DMS 273 treated with DMSO at 0.1 percent for 48 hours (cell line): ENCODE measurements at regions not wholly inside any gene's neighbourhood (a gene's known extent, or its start where the extent isn't known, plus 50 kb on each side); places are given as distances from the start of the nearest gene placed in this dataset.
"Not testable (repeated sequence)": the region's sequence is repeated elsewhere in the genome, so short reads cannot be mapped to it uniquely, and the experiment has no call there.

Experiments
- DNase-seq: peaks from one replicate; lab custom pipeline; 2025; lab: John Stamatoyannopoulos, UW

DNA sequence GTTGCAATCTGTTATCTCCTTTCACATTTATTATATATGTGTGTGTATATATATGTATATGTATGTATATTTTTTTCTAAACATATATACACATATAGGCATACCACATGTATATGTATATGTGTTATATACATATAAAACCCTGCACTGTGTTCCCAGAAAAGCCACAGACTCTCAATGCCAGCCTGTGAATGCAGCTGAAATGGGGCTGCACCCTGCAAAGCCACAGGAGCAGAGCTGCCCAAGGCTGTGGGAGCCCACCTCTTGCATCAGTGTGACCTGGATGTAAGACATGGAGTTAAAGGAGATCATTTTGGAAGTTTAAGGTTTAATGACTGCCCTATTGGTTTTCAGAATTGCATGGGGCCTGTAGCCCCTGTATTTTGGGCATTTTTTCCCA, 762.3 kb upstream of the ARPP21 start:
- no peak for DNase-seq

DNA sequence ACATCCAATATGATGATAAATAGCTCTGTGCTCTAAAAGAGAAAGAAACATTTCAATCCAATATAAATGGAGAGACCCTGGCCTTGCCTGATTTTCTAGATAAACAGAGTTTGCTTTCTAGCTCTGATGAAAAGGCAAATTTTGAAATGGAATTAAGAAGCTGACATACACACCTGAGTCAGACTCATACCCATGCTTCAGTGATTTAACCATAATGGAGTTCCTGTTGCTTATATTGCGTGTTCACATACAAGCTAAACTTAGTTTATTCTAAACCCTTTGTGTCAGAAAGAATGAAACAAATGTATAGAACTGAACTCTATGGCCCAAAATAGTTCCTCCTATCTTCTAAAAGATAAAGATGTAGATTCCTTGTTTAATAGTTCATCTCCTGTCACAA, 760.8 kb upstream of the ARPP21 start:
- DNase-seq: no peak

DNA sequence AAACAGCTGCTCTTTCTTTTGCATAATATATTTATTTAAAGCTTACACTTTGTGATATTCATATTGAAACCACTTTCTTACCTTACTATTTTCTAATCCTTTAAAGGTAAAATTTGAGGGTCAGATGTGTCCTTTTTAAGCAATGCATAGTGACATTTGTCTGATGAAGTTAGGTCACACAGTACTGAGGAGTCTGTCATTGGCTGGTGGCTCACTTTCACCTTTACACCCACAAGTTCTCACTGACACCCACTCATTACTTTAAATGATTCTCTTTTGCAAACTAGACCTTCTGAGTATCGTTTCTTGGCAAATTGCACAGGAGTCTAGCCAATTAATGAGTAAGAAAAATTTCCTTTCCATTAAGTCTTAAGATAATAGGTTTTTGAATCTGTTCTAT, 758.3 kb upstream of the ARPP21 start:
- DNase-seq: no peak

DNA sequence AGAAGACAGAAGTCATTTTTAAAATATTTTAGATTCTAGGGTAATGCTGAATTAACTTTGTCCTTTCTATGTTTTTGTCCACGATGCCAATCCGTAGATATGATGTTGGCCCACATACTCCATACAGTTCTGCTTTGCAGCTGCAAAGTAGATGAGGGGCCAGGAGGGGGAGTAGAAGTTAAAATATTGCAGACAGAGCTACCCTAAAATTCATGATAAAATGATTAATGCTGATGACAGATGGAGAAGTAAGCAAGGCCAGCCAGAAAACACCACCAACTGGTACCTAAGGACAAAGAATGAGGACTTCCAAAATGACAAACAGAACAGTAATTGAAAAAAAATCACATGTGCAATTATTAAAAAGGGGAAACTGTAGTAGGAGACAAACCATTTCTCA, 756.6 kb upstream of the ARPP21 start:
- DNase-seq: peak; percentile 61

DNA sequence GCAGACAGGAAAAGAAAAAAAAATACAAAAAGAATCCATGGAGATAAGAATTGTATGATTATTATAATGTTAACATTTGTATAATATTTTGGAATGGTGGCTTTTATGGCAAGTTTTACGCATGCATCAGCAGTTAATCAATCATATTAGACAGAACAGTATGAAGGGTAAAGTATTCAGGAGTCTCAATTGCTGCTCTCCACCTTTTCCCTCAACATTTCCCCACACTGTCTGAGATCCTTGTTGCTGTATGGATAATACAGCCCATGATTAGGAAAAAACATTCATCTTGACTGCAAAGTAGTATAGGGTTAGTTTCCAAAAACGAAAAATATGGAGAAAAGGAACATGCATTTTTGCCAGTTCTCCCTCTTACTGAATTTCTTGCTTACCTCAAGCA, 755.3 kb upstream of the ARPP21 start:
- no peak for DNase-seq

DNA sequence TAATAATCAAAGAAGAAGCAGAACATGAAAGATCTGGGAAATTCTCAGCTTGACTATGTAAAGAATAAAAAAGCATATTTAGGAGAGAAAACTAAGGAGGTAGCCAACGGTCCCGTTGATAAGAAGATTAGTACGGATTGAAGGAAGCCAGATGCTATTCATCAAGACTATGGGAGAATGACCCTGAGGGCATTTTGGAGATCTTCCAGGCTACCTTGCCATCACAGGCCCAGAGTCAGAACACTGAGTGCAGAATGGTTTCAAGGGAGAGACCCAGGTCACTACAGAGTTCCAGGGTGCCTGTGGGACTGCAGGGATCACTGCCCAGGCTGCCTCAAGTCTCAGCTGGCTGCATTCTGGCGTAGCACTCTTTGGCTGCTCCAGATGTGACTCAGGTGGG, 752.9 kb upstream of the ARPP21 start:
- no peak for DNase-seq

DNA sequence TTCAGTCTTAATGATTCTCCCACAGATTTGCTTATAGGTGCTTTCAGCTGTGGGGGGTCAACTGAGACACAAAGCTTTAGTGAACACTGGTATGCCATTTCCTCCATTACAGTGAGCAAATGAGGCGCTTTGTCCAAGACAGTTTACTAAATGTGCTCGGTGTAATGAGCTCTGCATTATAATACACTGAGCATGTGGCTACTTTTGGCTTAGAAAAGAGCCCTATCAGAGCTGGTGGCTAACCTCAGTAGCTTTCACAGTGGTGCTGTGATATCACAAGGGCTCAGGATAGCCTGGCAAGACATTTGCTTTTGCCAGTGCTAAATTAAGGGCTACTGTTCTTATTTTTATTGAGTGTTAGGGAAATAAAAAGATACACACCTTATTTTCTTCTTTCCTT, 749.7 kb upstream of the ARPP21 start:
- DNase-seq: no peak

DNA sequence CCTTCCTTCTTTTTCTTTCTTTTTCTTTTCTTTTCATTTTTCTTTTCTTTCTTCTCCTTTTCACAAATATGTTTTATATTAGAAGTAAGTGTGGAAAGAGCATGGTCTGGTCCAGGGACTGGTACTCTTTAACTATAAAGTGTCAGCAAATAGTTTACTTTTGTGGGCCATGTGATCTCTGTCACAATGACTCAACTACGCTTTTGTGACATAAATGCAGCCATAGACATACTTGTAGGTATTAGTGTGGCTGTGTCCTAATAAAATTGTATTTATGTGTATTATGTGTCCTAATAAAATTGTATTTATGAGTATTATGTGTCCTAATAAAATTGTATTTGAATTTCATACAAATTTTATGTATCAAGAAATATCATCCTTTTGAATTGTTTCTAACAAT, 749.1 kb upstream of the ARPP21 start:
- DNase-seq: no peak

DNA sequence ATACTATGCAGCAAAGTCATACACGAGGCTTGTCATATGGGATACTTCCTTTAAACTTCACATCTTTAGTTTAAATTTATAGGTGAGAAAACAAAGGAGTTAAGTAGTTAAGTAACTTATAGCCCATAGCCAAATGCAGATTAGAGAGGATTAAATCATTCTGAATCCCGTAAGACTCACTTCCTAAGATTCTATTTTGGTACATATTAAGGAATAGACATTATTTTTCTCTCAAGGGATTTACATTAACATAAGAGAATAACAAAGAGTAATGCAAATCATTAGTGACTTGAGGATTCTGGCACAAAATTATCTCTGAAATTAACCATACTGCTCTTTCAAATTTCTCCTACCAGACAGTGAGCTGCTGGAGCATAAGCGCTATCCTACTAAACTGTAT, 747.4 kb upstream of the ARPP21 start:
- DNase-seq: no peak

DNA sequence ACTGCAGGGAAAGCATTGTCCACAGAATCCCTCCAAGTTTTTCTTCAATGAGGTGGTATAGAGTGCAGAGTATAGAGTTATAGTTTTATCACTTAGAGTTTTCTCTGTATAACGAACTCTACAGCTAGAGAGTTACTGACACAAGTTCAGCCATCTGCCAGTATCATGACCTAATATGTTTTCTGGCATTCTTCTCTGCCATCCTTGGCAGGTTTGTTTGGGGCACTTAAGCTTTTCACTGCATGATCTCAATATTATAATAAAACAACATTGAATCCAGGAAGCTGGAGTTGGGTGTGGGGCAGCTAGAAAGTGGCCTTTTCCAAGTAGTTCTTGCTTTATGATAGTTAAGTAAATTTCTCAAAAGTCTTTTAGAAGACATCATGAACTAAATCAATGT, 743.5 kb upstream of the ARPP21 start:
- no peak for DNase-seq

DNA sequence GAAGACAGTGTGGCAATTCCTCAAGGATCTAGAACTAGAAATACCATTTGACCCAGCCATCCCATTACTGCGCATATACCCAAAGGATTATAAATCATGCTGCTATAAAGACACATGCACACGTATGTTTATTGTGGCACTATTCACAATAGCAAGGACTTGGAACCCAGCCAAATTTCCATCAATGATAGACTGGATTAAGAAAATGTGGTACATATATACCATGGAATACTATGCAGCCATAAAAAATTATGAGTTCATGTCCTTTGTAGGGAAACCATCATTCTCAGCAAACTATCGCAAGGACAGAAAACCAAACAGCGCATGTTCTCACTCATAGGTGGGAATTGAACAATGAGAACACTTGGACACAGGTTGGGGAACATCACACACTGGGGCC, 729.6 kb upstream of the ARPP21 start:
- DNase-seq: not testable (repeated sequence)

DNA sequence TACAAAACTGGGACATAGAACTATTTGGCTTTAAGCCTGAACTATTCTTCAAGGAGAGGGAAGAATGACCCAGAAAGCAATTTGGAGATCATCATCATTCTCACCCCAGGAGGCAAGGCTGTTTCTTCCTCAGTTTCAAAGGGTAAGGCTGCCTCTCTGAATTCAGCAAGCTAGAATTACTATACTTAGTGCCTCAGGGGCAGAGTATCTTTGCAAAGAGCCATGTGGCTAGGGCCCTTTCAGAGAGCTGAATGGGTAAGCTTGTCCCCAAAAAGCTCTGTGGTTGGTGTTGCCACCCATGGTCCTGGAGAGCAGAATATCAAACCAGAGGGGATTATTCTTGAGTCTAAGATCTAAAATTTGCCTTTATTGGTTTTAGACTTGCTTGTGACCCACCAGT, 720.3 kb upstream of the ARPP21 start:
- DNase-seq: no peak

DNA sequence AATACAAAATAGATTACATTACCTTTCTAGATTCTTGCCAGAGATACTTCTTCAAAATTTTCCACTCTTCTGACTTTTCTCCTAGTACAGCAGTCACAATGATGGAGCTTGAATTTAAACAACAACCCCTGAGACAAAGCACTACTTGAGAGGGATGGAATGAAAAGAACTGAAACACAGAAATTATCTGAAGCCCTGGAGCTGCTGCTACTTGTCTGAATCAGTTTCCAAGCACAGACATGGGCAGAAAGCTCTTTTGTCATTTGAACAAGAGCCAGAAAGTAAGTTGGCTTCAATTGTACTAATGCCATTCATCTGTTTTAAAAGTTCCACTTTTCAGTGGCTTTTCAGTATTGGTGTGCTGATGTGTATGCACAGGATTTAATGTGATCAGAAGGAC, 718.5 kb upstream of the ARPP21 start:
- no peak for DNase-seq

DNA sequence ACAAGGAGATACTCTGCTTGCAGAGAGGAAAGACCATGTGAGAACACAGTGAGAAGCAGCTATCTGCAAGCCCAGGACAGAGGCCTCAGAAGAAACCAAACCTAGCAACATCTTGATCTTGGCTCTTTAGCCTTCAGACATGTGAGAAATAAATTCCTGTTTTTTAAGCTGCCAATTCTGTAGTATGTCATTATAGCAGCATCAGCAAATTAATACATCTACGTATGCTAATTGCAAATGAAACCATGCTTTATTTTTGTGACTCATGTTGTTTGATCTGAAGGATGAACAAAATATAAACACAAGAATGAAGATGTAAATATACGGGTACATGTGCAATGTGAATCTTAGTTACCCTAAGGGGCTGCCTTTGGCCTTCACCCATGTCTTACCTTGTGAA, 714.4 kb upstream of the ARPP21 start:
- no peak for DNase-seq

DNA sequence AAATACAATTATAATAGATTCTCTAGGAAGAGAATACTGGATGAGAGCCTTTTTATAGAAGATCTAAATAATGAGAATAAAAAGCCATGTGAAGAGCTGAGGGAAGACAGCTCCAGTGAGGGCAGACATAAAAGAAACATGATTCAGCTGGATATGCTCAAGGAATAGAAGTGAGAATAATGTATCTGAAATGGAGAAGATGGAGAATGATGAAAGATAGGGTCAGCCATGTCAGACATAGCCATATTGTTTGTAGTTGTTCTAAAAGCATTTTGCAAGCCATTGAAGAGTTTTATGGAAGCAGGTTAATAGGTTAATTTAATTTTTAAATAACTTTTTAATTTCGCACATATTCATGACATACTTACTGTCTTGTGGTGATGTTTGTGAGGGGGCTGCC, 713.5 kb upstream of the ARPP21 start:
- no peak for DNase-seq

DNA sequence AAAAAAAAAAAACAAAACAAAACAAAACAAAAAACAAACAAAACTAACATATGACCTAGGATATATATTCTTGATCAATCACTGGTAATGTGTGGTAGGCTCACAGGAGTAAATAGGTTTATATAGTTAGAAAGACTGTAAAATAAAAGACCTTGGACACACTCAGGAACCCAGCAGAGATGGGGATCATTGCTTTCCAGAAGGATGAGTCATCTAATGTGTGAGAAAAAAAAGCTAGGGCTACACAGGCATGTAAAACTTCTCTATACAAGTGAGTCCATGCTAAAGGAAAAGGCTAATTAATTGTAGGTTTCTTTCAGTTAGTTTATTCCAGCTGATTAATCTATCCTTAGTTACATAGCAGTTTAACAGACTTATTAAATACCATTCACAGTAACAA, 710.3 kb upstream of the ARPP21 start:
- no peak for DNase-seq

DNA sequence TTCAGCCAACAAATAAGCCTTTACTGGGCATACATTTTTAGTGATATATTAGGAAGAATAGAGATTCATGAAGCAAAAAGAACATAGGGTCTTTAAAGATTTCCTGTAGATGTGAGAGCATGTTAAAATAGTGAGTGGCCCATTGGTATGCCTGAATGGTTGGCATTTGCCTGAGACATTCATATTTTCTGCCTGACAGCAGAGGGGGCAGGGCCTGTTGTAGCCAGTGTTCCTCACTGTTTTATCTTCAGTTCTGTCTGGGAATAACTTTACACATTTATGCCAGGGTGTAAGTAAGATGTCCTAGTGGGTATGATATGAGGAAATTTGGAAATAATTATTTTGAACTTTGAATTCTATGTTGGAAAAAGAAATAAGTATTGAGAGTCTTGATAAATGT, 704.7 kb upstream of the ARPP21 start:
- no peak for DNase-seq

DNA sequence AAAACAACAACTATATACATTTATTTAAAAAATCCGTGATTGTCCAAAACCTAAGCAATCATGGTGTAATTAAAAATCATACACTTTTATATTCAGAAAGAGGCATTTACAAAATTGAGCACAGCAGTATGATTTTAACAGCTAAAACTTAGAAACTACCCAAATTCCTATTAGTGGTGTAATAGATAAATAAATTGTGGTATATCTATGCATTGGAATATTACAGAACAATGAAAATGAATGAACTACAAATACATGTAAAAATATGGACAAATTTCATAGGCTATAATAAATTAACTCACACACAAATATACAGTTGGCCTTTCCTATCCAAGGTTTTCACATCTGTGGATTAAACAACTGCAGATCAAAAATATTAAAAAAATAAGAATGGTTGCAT, 700.5 kb upstream of the ARPP21 start:
- DNase-seq: no peak

DNA sequence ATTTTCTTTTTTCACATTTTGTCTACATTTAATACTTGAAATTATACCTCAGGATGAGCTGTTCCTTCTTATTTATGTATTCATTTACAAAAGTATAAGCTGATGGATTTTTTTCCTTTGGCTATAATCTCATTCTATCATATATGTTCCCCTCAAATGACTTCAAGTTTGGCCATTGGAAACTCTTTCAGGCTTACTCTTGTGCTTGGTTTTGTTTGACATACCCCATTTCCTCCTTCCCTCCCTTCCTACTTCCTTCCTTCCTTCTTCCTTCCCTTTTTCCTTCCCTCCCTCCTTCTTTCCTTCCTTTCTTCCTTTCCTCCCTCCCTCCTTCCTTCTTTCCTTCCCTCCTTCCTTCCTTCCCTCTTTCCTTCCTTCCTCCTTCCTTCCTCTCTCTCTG, 697.1 kb upstream of the ARPP21 start:
- no peak for DNase-seq

DNA sequence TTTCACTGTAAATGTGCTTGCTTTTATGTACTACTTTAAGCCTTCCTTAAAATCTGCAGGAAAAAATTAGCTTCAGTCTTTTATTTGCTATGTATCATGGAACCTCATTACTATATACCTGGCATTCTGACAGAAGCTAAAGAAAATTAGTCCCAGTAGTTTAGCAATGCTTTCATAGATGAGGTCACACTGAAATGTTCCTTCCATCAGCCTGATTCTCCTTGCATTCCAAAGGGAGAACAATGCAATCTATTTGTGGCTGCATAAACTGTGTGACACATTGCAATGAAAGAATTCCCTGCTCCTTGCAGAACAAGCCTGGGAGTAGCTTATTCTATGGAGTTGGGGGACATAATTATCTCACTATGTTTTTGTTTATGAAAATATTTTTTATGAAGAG, 691.5 kb upstream of the ARPP21 start:
- DNase-seq: no peak

DNA sequence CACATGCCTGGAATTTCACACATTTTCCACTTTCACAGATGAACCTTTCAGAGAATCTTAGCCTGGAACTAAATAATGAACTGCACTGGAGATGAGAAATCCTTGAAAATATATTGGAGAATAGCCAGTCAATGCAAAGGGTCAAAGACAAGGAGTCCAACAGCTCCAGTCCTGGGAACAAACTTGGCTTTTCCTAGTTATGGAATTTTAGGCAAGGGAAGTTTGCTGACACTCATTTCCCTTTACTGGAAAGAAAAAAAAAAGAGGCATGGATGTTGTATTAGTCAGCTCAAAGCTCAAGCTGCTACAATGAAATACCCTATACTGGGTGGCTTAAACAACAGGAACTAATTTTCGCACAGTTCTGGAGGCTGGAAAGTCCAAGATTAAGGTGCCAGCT, 690.8 kb upstream of the ARPP21 start:
- no peak for DNase-seq

DNA sequence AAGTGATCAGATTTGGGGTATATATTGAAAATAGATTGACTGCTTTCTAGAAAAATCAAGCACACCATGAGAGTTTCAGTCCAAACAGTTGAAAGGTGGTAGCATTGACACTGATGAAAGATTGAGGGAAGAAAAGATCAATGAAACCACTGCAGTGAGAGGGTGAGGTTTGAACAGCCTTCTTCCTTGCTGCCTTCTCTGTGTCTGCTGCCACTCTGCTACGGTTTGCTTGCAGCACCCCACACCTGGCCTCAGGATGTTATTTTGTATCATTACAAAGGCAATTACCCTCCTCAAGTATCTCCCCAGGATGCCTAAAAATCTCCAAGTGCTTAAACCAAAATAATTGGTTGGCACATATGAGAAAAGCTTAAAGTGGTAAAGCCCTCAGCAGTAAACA, 683.6 kb upstream of the ARPP21 start:
- no peak for DNase-seq

DNA sequence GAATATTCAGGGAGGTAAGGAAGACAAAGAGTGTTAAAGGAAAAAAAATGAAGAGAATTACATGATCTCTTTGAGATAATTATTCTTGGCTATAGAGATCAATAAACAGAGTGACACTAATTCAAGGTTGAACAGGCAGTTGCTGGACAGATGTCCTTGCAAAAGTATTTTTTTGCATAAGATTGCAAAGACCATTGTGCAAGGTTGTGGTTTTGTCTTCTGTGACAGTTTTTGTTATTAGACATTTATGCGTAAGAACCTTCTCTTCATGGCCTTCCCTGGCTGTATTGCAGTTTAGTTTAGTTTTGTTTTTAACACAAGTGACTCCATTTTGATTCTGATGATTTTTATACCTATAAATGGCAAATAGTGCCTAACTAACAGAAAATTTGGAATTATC, 682.8 kb upstream of the ARPP21 start:
- no peak for DNase-seq

DNA sequence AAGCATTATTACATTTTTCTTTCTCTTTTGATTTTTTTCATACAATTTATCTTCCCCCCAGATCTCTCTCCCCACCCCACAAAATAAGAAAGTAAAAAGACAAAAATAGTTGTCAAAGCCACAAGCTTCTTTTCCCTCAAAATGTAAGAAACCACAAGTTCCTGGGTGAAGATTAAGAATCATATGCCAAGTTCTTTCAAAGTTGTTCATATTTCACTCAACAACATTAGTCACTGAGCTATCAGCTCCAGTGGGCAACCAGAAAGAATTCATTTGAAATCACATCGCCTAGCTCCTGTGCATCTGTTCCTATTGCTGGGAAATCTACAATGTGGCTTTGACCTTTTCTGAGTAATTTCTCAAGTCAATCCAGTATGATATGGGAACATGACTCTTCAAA, 681.6 kb upstream of the ARPP21 start:
- DNase-seq: no peak

DNA sequence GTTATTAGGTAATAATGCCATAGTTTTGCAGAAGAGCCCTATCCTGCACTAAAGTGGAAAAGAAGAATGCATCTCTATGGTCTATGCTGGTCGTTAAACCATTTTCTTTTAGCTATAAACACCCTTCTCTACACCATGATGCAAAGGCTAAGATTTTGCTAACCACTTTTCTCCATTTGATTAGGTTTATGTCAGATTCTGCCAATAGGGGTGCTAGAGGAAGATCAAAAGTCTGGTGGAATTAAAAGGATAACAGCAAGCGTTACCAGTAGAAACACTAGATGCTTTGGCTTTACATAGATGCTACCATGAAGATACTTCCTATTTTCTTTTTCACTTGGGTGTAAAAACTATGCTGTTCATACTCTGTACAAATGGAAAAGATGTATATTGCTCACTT, 669.8 kb upstream of the ARPP21 start:
- DNase-seq: no peak

DNA sequence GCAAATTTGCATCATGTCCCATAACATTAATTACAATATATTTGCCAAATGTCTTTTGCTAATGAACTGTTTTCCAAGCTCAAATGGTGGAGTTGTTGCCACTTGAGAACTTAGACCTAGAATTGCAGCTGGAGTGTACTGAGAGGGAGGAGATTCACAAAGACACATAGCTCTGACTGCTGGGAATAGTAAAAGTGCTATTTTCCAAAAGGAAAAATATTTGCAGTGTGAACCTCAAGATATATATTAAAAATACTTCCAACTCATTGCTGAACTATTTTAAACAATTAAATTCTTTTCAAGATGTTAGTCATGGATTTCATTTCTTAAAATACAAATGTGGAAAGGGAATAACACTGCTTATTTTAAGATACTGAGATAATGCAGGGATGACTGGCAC, 666.8 kb upstream of the ARPP21 start:
- no peak for DNase-seq
